Peyer's patch (tissue), 4 donors: ENCODE measurements at regions not wholly inside any gene's neighbourhood (a gene's known extent, or its start where the extent isn't known, plus 50 kb on each side); places are given as distances from the start of the nearest gene placed in this dataset.

Experiments used
- CTCF ChIP-seq, 6 experiments: fragments of 450-650 bp in 4 of 6; fragments of 200-600 bp in 2 of 6; sonication (generic) in 1 of 6; IDR thresholded peaks; one replicate each; pipeline ENCODE4 v1.5.1; 2017 to 2019; ENCODE audit warnings: antibody characterized with exemption in 6 of 6, mild to moderate bottlenecking in 3 of 6, moderate library complexity in 1 of 6
- POLR2A ChIP-seq, 2 donors: fragments of 450-650 bp; IDR thresholded peaks; one replicate each; pipeline ENCODE4 v1.5.1; 2017; ENCODE audit warnings: antibody characterized with exemption in 2 of 2, mild to moderate bottlenecking in 2 of 2, moderate library complexity in 2 of 2

- no peak for TF ChIP-seq CTCF (IDR thresholded peaks at IDR 0.05)
- TF ChIP-seq POLR2A (IDR thresholded peaks at IDR 0.05): no peak
These were observed 876.4 kb upstream of the SEL1L start for GRCh38 chr14:82410064-82410463.
